ENCODE measurements at regions not wholly inside any gene's neighbourhood (a gene's known extent, or its start where the extent isn't known, plus 50 kb on each side); places are given as distances from the start of the nearest gene placed in this dataset.
"Not testable (repeated sequence)": the region's sequence is repeated elsewhere in the genome, so short reads cannot be mapped to it uniquely, and the experiment has no call there.

- TF ChIP-seq, protein P1, sequence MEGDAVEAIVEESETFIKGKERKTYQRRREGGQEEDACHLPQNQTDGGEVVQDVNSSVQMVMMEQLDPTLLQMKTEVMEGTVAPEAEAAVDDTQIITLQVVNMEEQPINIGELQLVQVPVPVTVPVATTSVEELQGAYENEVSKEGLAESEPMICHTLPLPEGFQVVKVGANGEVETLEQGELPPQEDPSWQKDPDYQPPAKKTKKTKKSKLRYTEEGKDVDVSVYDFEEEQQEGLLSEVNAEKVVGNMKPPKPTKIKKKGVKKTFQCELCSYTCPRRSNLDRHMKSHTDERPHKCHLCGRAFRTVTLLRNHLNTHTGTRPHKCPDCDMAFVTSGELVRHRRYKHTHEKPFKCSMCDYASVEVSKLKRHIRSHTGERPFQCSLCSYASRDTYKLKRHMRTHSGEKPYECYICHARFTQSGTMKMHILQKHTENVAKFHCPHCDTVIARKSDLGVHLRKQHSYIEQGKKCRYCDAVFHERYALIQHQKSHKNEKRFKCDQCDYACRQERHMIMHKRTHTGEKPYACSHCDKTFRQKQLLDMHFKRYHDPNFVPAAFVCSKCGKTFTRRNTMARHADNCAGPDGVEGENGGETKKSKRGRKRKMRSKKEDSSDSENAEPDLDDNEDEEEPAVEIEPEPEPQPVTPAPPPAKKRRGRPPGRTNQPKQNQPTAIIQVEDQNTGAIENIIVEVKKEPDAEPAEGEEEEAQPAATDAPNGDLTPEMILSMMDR (IDR thresholded peaks at IDR 0.05) = no peak
- POLR2A ChIA-PET = no interaction called here
- H3K27me3 Mint-ChIP-seq = no peaks in the 10 kb centered on the region
- no peak overlapping the region for H3K27ac ChIP-seq (ENCODE audit: low read depth in 1 of 2, low read length in 2 of 2)
- H3K27ac Mint-ChIP-seq = no peak overlapping the region
- no peak for ATAC-seq (ENCODE audit: poor library complexity)
- CTCF ChIA-PET = no interaction called here
- no peaks in the 10 kb centered on the region for H3K36me3 ChIP-seq (ENCODE audit: insufficient read depth, low read length)
- no peak overlapping the region for H3K4me3 Mint-ChIP-seq
- H3K27me3 ChIP-seq (ENCODE audit: control insufficient read depth in 1 of 2, insufficient read depth in 2 of 2, low read length in 2 of 2) = no peaks in the 10 kb centered on the region
- no peaks in the 10 kb centered on the region for H3K9me3 Mint-ChIP-seq
- intact Hi-C loops (cut with DNase I, micrococcal nuclease) = no loop called here
- peaks cover 0 to 3% of the 10 kb centered on the region in 2 experiments for H3K9me3 ChIP-seq (ENCODE audit: control insufficient read depth in 1 of 2, insufficient read depth in 1 of 2, low read length in 2 of 2)
- no peaks in the 10 kb centered on the region for H3K4me1 ChIP-seq (ENCODE audit: insufficient read depth, low read length)
- no peaks in the 10 kb centered on the region for H3K36me3 Mint-ChIP-seq (ENCODE audit: low read depth)
- H3K4me3 ChIP-seq (ENCODE audit: low read length) = no peak overlapping the region
- no peak for DNase-seq
- no peaks in the 10 kb centered on the region for H3K4me1 Mint-ChIP-seq (ENCODE audit: low read depth)
Measured at GRCh38 chrX:14344172-14344940, 185.0 kb upstream of the GLRA2 start.

DNA sequence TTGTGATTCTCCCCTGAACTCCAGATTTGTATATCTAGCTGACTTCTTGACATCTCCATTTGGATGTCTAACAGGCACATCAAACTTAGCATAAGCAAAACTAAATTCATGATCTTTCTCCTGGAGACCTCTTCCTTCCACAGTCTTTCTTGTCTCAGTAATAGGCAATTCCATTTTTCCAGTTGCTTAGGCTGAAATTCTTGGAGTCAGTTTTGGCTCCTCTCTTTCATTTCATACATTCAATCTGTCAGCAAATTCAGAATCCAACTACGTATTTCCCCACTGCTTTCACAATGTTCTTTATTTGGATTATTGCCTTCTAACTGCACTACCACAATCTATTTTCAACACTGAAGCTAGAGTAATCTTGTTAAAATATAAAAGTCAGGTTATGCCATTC is 219.9 kb upstream of the GLRA2 start:
- intact Hi-C loops (cut with DNase I, micrococcal nuclease) = no loop called here
- ATAC-seq (ENCODE audit: poor library complexity) (no peak), DNase-seq (no peak)
- H3K4me3 ChIP-seq (ENCODE audit: low read length) = no peak overlapping the region
- H3K27ac Mint-ChIP-seq = no peak overlapping the region
- H3K36me3 ChIP-seq (ENCODE audit: insufficient read depth, low read length) = no peaks in the 10 kb centered on the region
- no peaks in the 10 kb centered on the region for H3K27me3 Mint-ChIP-seq
- H3K9me3 ChIP-seq (ENCODE audit: control insufficient read depth in 1 of 2, insufficient read depth in 1 of 2, low read length in 2 of 2) = no peaks in the 10 kb centered on the region
- no peak overlapping the region for H3K4me3 Mint-ChIP-seq
- CTCF ChIA-PET = no interaction called here
- H3K9me3 Mint-ChIP-seq = no peaks in the 10 kb centered on the region
- TF ChIP-seq, protein P1 (IDR thresholded peaks at IDR 0.05) = no peak
- no peak overlapping the region for H3K27ac ChIP-seq (ENCODE audit: low read depth in 1 of 2, low read length in 2 of 2)
- no peaks in the 10 kb centered on the region for H3K36me3 Mint-ChIP-seq (ENCODE audit: low read depth)
- no peaks in the 10 kb centered on the region for H3K4me1 ChIP-seq (ENCODE audit: insufficient read depth, low read length)
- H3K4me1 Mint-ChIP-seq (ENCODE audit: low read depth) = no peaks in the 10 kb centered on the region
- POLR2A ChIA-PET = no interaction called here
- H3K27me3 ChIP-seq (ENCODE audit: control insufficient read depth in 1 of 2, insufficient read depth in 2 of 2, low read length in 2 of 2) = no peaks in the 10 kb centered on the region

DNA sequence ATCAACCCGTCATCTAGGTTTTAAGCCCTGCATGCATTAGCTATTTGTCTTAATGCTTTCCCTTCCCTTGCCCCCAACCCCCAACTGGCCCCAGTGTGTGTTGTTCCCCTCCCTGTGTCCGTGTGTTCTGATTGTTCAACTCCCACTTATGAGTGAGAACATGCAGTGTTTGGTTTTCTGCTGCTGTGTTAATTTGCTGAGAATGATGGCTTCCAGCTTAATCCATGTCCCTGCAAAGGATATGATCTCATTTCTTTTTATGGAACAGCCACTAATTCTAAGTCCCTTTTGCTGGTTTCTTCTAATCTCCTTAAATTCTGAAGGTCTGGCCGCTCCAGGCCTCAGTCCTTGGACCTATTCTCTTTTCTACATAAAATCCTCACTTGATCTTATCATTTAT is 220.4 kb upstream of the GLRA2 start:
- H3K27me3 ChIP-seq (ENCODE audit: control insufficient read depth in 1 of 2, insufficient read depth in 2 of 2, low read length in 2 of 2); H3K9me3 ChIP-seq (ENCODE audit: control insufficient read depth in 1 of 2, insufficient read depth in 1 of 2, low read length in 2 of 2); H3K36me3 ChIP-seq (ENCODE audit: insufficient read depth, low read length); POLR2A ChIA-PET; intact Hi-C loops (cut with DNase I, micrococcal nuclease); H3K36me3 Mint-ChIP-seq (ENCODE audit: low read depth); H3K4me1 Mint-ChIP-seq (ENCODE audit: low read depth); H3K27me3 Mint-ChIP-seq; DNase-seq; H3K4me1 ChIP-seq (ENCODE audit: insufficient read depth, low read length); H3K27ac Mint-ChIP-seq; ATAC-seq (ENCODE audit: poor library complexity); H3K9me3 Mint-ChIP-seq; H3K27ac ChIP-seq (ENCODE audit: low read depth in 1 of 2, low read length in 2 of 2); H3K4me3 ChIP-seq (ENCODE audit: low read length); CTCF ChIA-PET; H3K4me3 Mint-ChIP-seq: not testable (repeated sequence)

DNA sequence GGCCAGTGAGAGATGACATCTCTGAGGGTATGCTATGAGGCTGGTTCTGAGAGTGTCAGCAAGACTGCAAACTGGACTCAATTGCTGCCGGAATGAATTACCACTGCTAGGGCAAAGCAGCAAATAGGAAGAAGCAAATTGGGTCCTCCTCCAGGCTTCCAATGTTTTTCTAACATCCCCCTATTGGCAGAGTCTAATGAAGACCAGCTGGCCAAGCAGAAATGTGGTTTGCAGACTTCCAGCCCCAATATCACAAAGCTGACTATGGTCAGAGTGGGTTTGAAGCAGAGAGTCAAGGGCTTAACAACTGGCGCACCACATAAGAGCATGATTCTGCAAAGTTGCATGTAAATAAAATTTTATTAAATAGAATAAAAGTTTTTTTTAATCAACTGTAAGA is 225.4 kb upstream of the GLRA2 start:
- intact Hi-C loops (cut with DNase I, micrococcal nuclease) = no loop called here
- H3K27me3 Mint-ChIP-seq = no peaks in the 10 kb centered on the region
- POLR2A ChIA-PET = no interaction called here
- Histone ChIP-seq H3K27ac (ENCODE audit: low read depth in 1 of 2, low read length in 2 of 2) (no peak overlapping the region), H3K4me1 (ENCODE audit: insufficient read depth, low read length) (no peaks in the 10 kb centered on the region), H3K4me3 (ENCODE audit: low read length) (no peak overlapping the region), H3K36me3 (ENCODE audit: insufficient read depth, low read length) (no peaks in the 10 kb centered on the region), H3K27me3 (ENCODE audit: control insufficient read depth in 1 of 2, insufficient read depth in 2 of 2, low read length in 2 of 2) (no peaks in the 10 kb centered on the region), H3K9me3 (ENCODE audit: control insufficient read depth in 1 of 2, insufficient read depth in 1 of 2, low read length in 2 of 2) (no peaks in the 10 kb centered on the region)
- H3K36me3 Mint-ChIP-seq (ENCODE audit: low read depth) = no peaks in the 10 kb centered on the region
- H3K9me3 Mint-ChIP-seq = no peaks in the 10 kb centered on the region
- H3K4me1 Mint-ChIP-seq (ENCODE audit: low read depth) = no peaks in the 10 kb centered on the region
- ATAC-seq (ENCODE audit: poor library complexity) = no peak
- CTCF ChIA-PET = no interaction called here
- no peak overlapping the region for H3K4me3 Mint-ChIP-seq
- no peak for DNase-seq
- H3K27ac Mint-ChIP-seq = no peak overlapping the region
- TF ChIP-seq, protein P1 (IDR thresholded peaks at IDR 0.05) = no peak

DNA sequence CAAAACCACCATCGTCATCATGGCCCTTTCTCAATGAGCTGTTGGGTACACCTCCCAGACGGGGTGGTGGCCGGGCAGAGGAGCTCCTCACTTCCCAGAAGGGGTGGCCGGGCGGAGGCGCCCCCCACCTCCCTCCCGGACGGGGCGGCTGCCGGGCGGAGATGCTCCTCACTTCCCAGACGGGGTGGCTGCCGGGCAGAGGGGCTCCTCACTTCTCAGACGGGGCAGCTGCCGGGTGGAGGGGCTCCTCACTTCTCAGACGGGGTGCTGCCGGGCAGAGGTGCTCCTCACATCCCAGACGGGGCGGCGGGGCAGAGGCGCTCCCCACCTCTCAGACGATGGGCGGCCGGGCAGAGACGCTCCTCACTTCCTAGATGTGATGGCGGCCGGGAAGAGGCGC is 226.8 kb upstream of the GLRA2 start:
- H3K36me3 ChIP-seq (ENCODE audit: insufficient read depth, low read length); H3K27me3 ChIP-seq (ENCODE audit: control insufficient read depth in 1 of 2, insufficient read depth in 2 of 2, low read length in 2 of 2); H3K4me3 ChIP-seq (ENCODE audit: low read length); H3K4me3 Mint-ChIP-seq; ATAC-seq (ENCODE audit: poor library complexity); CTCF ChIA-PET; intact Hi-C loops (cut with DNase I, micrococcal nuclease); H3K27ac Mint-ChIP-seq; POLR2A ChIA-PET; H3K27me3 Mint-ChIP-seq; H3K9me3 Mint-ChIP-seq; H3K27ac ChIP-seq (ENCODE audit: low read depth in 1 of 2, low read length in 2 of 2); H3K36me3 Mint-ChIP-seq (ENCODE audit: low read depth); H3K4me1 Mint-ChIP-seq (ENCODE audit: low read depth); H3K9me3 ChIP-seq (ENCODE audit: control insufficient read depth in 1 of 2, insufficient read depth in 1 of 2, low read length in 2 of 2); DNase-seq; H3K4me1 ChIP-seq (ENCODE audit: insufficient read depth, low read length): not testable (repeated sequence)

Data from CD4-positive, alpha-beta T cell (primary cell).